GM18867 (cell line): ENCODE measurements at regions not wholly inside any gene's neighbourhood (a gene's known extent, or its start where the extent isn't known, plus 50 kb on each side); places are given as distances from the start of the nearest gene placed in this dataset.
A peak's percentile ranks its signal among the peaks of the same experiment; 100 is the strongest.
"Not testable (repeated sequence)": the region's sequence is repeated elsewhere in the genome, so short reads cannot be mapped to it uniquely, and the experiment has no call there.

ENCODE experiments used
- ATAC-seq: cut with Tn5 transposase; IDR thresholded peaks from one replicate; pipeline ENCODE4 v1.9.1; 2021; ENCODE audit warnings: mild to moderate bottlenecking, moderate library complexity; ENCODE audit not compliant: unreplicated experiment

GRCh38 chr16:22436823-22437652 is 62.6 kb upstream of the CDR2 start:
- ATAC-seq = peak; percentile 80

- peak; percentile 17 for ATAC-seq
These were observed 62.0 kb upstream of the CDR2 start for GRCh38 chr16:22436326-22436822.

- not testable (repeated sequence) for ATAC-seq
These were observed 56.9 kb upstream of the CDR2 start for GRCh38 chr16:22431314-22431713.

- ATAC-seq = no peak
These were observed 54.2 kb upstream of the CDR2 start for GRCh38 chr16:22428654-22429053.

GRCh38 chr16:22427556-22427955 is 53.1 kb upstream of the CDR2 start:
- ATAC-seq = no peak

- ATAC-seq = no peak
These were observed 51.4 kb upstream of the CDR2 start for GRCh38 chr16:22425847-22426246.

GRCh38 chr16:22425036-22425801 is 50.8 kb upstream of the CDR2 start:
- no peak for ATAC-seq

- ATAC-seq = no peak
These were observed 49.9 kb upstream of the CDR2 start for GRCh38 chr16:22424161-22424937.
